ENCODE measurements at regions not wholly inside any gene's neighbourhood (a gene's known extent, or its start where the extent isn't known, plus 50 kb on each side); places are given as distances from the start of the nearest gene placed in this dataset.

DNA sequence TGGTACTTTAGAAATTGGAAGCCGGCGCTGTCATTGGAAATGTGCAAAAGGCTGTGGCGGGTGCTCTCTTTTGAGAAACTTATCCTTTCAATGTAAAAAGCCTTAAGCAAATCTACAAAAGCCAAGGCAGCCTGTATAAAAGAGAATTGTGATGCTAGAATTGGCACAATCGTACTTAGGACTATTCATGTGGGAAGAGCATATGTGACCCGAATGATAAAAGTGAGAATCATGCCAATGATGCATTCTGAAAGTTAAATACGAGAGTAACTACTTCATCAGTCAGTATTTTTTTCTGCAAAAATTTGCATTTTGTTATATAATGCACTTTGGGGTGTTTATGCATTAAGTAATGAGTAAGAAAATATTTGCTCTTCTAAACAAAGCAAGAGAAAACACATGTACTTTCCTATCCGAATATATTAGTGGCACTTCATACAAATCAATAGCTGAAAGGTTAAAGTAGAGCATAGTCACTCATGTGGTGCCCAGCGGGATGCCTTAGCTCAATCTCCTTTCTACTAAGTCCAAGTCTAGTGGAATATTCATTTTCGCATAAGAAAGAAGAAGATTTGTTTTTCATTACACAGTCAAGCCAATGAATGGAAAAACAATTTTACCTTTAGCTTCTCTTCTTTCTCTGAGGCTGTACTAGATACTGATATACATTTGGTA lies 1256.6 kb upstream of the B3GALT2 start:
- H3K9me3 ChIP-seq: no peaks in the 10 kb centered on the region
- no peak overlapping the region for H3K4me3 ChIP-seq (ENCODE audit: low read depth, low read length)
- Mint-ChIP-seq H3K4me1 (ENCODE audit: low read depth, unreplicated experiment) (no peaks in the 10 kb centered on the region), H3K27ac (ENCODE audit: unreplicated experiment) (no peak overlapping the region), H3K9me3 (ENCODE audit: unreplicated experiment) (no peaks in the 10 kb centered on the region), H3K4me3 (ENCODE audit: unreplicated experiment) (no peak overlapping the region), H3K36me3 (ENCODE audit: insufficient read depth, unreplicated experiment) (no peaks in the 10 kb centered on the region), H3K27me3 (ENCODE audit: insufficient read depth, unreplicated experiment) (no peaks in the 10 kb centered on the region)
- TF ChIP-seq, protein P1, sequence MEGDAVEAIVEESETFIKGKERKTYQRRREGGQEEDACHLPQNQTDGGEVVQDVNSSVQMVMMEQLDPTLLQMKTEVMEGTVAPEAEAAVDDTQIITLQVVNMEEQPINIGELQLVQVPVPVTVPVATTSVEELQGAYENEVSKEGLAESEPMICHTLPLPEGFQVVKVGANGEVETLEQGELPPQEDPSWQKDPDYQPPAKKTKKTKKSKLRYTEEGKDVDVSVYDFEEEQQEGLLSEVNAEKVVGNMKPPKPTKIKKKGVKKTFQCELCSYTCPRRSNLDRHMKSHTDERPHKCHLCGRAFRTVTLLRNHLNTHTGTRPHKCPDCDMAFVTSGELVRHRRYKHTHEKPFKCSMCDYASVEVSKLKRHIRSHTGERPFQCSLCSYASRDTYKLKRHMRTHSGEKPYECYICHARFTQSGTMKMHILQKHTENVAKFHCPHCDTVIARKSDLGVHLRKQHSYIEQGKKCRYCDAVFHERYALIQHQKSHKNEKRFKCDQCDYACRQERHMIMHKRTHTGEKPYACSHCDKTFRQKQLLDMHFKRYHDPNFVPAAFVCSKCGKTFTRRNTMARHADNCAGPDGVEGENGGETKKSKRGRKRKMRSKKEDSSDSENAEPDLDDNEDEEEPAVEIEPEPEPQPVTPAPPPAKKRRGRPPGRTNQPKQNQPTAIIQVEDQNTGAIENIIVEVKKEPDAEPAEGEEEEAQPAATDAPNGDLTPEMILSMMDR (IDR thresholded peaks at IDR 0.05; ENCODE audit: insufficient read depth in 1 of 2, low read depth in 1 of 2, low read length in 1 of 2, severe bottlenecking in 1 of 2, unreplicated experiment in 1 of 2): no peak
- no peaks in the 10 kb centered on the region for H3K36me3 ChIP-seq (ENCODE audit: control insufficient read depth, insufficient read depth, low read length)
- ChIA-PET CTCF (no interaction called here), POLR2A (no interaction called here)
- DNase-seq: no peak
- BruUV-seq (replicated peaks): no TSS peak
- no peaks in the 10 kb centered on the region for H3K4me1 ChIP-seq
- intact Hi-C loops (cut with micrococcal nuclease; ENCODE audit: unreplicated experiment): no loop called here
- H3K27me3 ChIP-seq (replicated peaks; ENCODE audit: control insufficient read depth, insufficient read depth, low read length): no peaks in the 10 kb centered on the region

DNA sequence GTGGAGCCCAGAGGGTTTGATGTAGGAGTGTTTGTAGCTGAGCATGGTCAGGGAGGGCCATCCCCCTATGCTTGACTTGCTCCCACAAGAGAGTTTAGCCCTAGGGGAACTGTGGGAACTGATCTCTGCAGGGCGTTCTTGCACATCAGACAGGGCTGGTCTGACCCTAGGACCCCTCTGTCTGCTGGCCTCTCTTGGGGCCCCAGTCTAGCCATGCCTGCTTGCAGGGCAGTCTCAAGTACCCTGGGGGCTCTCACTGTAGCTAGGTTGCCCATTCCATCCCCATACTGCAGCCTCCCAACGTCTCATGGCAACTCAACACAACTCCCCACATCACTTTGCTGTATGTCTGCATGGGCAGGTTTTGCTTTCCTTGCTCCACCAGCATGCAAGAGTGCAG lies 1250.7 kb upstream of the B3GALT2 start:
- BruUV-seq (replicated peaks): no TSS peak
- no peaks in the 10 kb centered on the region for H3K27me3 ChIP-seq (replicated peaks; ENCODE audit: control insufficient read depth, insufficient read depth, low read length)
- DNase-seq: no peak
- CTCF ChIA-PET: no interaction called here
- Mint-ChIP-seq H3K9me3 (ENCODE audit: unreplicated experiment) (no peaks in the 10 kb centered on the region), H3K4me1 (ENCODE audit: low read depth, unreplicated experiment) (no peaks in the 10 kb centered on the region), H3K36me3 (ENCODE audit: insufficient read depth, unreplicated experiment) (no peaks in the 10 kb centered on the region), H3K27me3 (ENCODE audit: insufficient read depth, unreplicated experiment) (no peaks in the 10 kb centered on the region), H3K4me3 (ENCODE audit: unreplicated experiment) (no peak overlapping the region), H3K27ac (ENCODE audit: unreplicated experiment) (no peak overlapping the region)
- no peaks in the 10 kb centered on the region for H3K9me3 ChIP-seq
- TF ChIP-seq, protein P1 (IDR thresholded peaks at IDR 0.05; ENCODE audit: insufficient read depth in 1 of 2, low read depth in 1 of 2, low read length in 1 of 2, severe bottlenecking in 1 of 2, unreplicated experiment in 1 of 2): no peak
- intact Hi-C loops (cut with micrococcal nuclease; ENCODE audit: unreplicated experiment): no loop called here
- H3K4me1 ChIP-seq: no peaks in the 10 kb centered on the region
- H3K36me3 ChIP-seq (ENCODE audit: control insufficient read depth, insufficient read depth, low read length): no peaks in the 10 kb centered on the region
- POLR2A ChIA-PET: no interaction called here
- no peak overlapping the region for H3K4me3 ChIP-seq (ENCODE audit: low read depth, low read length)

DNA sequence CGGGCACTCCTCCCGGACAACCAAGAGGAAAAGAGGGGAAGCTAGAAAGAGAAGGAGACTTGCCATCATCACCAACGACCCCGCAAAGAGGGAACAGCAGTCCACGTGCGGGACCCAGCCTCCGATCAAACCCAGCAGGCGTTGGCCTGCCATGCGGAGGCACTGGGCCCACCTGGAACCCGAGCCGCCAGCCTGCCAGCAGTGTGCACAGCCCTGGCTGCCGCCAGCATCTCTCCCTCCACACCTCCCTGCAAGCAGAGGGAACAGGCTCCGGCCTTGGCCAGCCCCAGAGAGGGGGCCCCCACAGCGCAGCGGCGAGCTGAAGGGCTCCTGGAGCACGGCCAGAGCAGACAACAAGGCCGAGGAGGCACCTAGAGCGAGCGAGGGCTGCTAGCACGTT lies 1244.7 kb upstream of the B3GALT2 start:
- BruUV-seq (replicated peaks): no TSS peak
- H3K27ac Mint-ChIP-seq (ENCODE audit: unreplicated experiment): no peak overlapping the region
- TF ChIP-seq, protein P1 (IDR thresholded peaks at IDR 0.05; ENCODE audit: insufficient read depth in 1 of 2, low read depth in 1 of 2, low read length in 1 of 2, severe bottlenecking in 1 of 2, unreplicated experiment in 1 of 2): no peak
- H3K36me3 Mint-ChIP-seq (ENCODE audit: insufficient read depth, unreplicated experiment): no peaks in the 10 kb centered on the region
- no peaks in the 10 kb centered on the region for H3K36me3 ChIP-seq (ENCODE audit: control insufficient read depth, insufficient read depth, low read length)
- no peak overlapping the region for H3K4me3 ChIP-seq (ENCODE audit: low read depth, low read length)
- H3K4me1 ChIP-seq: no peaks in the 10 kb centered on the region
- CTCF ChIA-PET: no interaction called here
- intact Hi-C loops (cut with micrococcal nuclease; ENCODE audit: unreplicated experiment): no loop called here
- H3K9me3 Mint-ChIP-seq (ENCODE audit: unreplicated experiment): no peaks in the 10 kb centered on the region
- POLR2A ChIA-PET: no interaction called here
- H3K9me3 ChIP-seq: no peaks in the 10 kb centered on the region
- no peaks in the 10 kb centered on the region for H3K27me3 Mint-ChIP-seq (ENCODE audit: insufficient read depth, unreplicated experiment)
- no peaks in the 10 kb centered on the region for H3K27me3 ChIP-seq (replicated peaks; ENCODE audit: control insufficient read depth, insufficient read depth, low read length)
- no peak for DNase-seq
- no peaks in the 10 kb centered on the region for H3K4me1 Mint-ChIP-seq (ENCODE audit: low read depth, unreplicated experiment)
- no peak overlapping the region for H3K4me3 Mint-ChIP-seq (ENCODE audit: unreplicated experiment)
